Mesendoderm (in vitro differentiated cells): ENCODE measurements at regions not wholly inside any gene's neighbourhood (a gene's known extent, or its start where the extent isn't known, plus 50 kb on each side); places are given as distances from the start of the nearest gene placed in this dataset.

Source experiments
- DNase-seq: peaks from one replicate; pipeline ENCODE4 v3.0.0; 2013
- H2AK5ac ChIP-seq: 2 replicates; pipeline ENCODE4 v1.6.1; 2013; ENCODE audit warnings: low read length, inconsistent platforms
- H2BK120ac ChIP-seq: 2 replicates; pipeline ENCODE4 v1.6.1; 2013; ENCODE audit warnings: low read depth, mild to moderate bottlenecking, low read length, moderate library complexity, mixed read lengths
- H2BK15ac ChIP-seq: replicated peaks from 2 replicates; pipeline ENCODE4 v1.6.1; 2013; ENCODE audit warnings: low read depth, mild to moderate bottlenecking, moderate library complexity
- H2BK5ac ChIP-seq: 2 replicates; pipeline ENCODE4 v1.6.1; 2013; ENCODE audit warnings: low read length, inconsistent platforms
- H3K18ac ChIP-seq: 2 replicates; pipeline ENCODE4 v1.6.1; 2013; ENCODE audit warnings: mild to moderate bottlenecking, low read length, mixed read lengths
- H3K23ac ChIP-seq: one replicate; pipeline ENCODE4 v1.6.1; 2013; ENCODE audit warnings: low read length
- H3K27ac ChIP-seq: 2 replicates; pipeline ENCODE4 v1.5.1; 2013; ENCODE audit warnings: low read depth, mild to moderate bottlenecking, inconsistent platforms, low read length, moderate library complexity
- H3K27me3 ChIP-seq: 2 replicates; pipeline ENCODE4 v1.6.1; 2013; ENCODE audit warnings: low read length, control low read depth, mild to moderate bottlenecking, inconsistent platforms; ENCODE audit not compliant: insufficient read depth, poor library complexity
- H3K36me3 ChIP-seq: 2 replicates; pipeline ENCODE4 v1.6.1; 2013; ENCODE audit warnings: low read length, inconsistent platforms; ENCODE audit not compliant: control insufficient read depth, insufficient read depth
- H3K4ac ChIP-seq: one replicate; pipeline ENCODE4 v1.6.1; 2013; ENCODE audit warnings: low read depth, mild to moderate bottlenecking, low read length, moderate library complexity
- H3K4me1 ChIP-seq: 2 replicates; pipeline ENCODE4 v1.6.1; 2013; ENCODE audit warnings: low read depth, low read length, inconsistent platforms; ENCODE audit not compliant: control insufficient read depth
- H3K4me2 ChIP-seq: 2 replicates; pipeline ENCODE4 v1.6.1; 2013; ENCODE audit warnings: low read length
- H3K4me3 ChIP-seq: 2 replicates; pipeline ENCODE4 v1.5.1; 2013; ENCODE audit warnings: mild to moderate bottlenecking, low read length
- H3K56ac ChIP-seq: one replicate; pipeline ENCODE4 v1.6.1; 2013; ENCODE audit warnings: low read length
- H3K79me1 ChIP-seq: 2 replicates; pipeline ENCODE4 v1.6.1; 2013; ENCODE audit warnings: low read length, inconsistent platforms
- H3K79me2 ChIP-seq: 2 replicates; pipeline ENCODE4 v1.6.1; 2013; ENCODE audit warnings: mild to moderate bottlenecking, low read length; ENCODE audit not compliant: control insufficient read depth, insufficient read depth
- H3K9ac ChIP-seq: 2 replicates; pipeline ENCODE4 v1.6.1; 2013; ENCODE audit warnings: low read length, inconsistent platforms
- H4K5ac ChIP-seq: one replicate; pipeline ENCODE4 v1.6.1; 2013; ENCODE audit warnings: low read length
- H4K8ac ChIP-seq: one replicate; pipeline ENCODE4 v1.6.1; 2013; ENCODE audit warnings: low read depth, mild to moderate bottlenecking, control low read depth, low read length, moderate library complexity
- WGBS: extraction: QIAGEN DNeasy Blood & Tissue Kit; methylation state at CpG from one replicate; pipeline ENCODE4 v1.1.7; 2013; ENCODE audit warnings: low lambda C conversion rate, missing lambda C conversion rate; ENCODE audit not compliant: insufficient coverage; ENCODE audit errors: extremely low coverage; 5-methylcytosine and 5-hydroxymethylcytosine counted together

- Histone ChIP-seq H3K27ac (no peak overlapping the region), H3K36me3 (no peaks in the 10 kb centered on the region)
These were observed 136.1 kb upstream of the CDYL start for GRCh38 chr6:4640139-4640538.

GRCh38 chr6:4638641-4639040 lies 137.6 kb upstream of the CDYL start:
- no peaks in the 10 kb centered on the region for H3K79me2 ChIP-seq
- no peak overlapping the region for H3K4ac ChIP-seq
- H2BK15ac ChIP-seq, result no peak overlapping the region
- no peaks in the 10 kb centered on the region for H3K79me1 ChIP-seq
- H2AK5ac ChIP-seq, result no peak overlapping the region
- no peaks in the 10 kb centered on the region for H3K36me3 ChIP-seq
- H3K27ac ChIP-seq, result no peak overlapping the region
- H4K5ac ChIP-seq, result no peak overlapping the region
- H2BK120ac ChIP-seq, result no peak overlapping the region
- H3K4me3 ChIP-seq, result no peak overlapping the region
- H4K8ac ChIP-seq, result no peak overlapping the region
- H3K56ac ChIP-seq, result no peak overlapping the region
- WGBS, result no CpG with 5 or more reads among the region's 1 CpG
- H2BK5ac ChIP-seq, result no peak overlapping the region
- no peaks in the 10 kb centered on the region for H3K27me3 ChIP-seq
- H3K4me2 ChIP-seq, result no peak overlapping the region
- no peak overlapping the region for H3K23ac ChIP-seq
- no peak for DNase-seq
- H3K9ac ChIP-seq, result no peak overlapping the region
- H3K4me1 ChIP-seq, result no peaks in the 10 kb centered on the region
- H3K18ac ChIP-seq, result no peak overlapping the region

More at GRCh38 chr6:4640139-4640538, 136.1 kb upstream of the CDYL start:
- Histone ChIP-seq H3K4me1 (no peaks in the 10 kb centered on the region), H4K8ac (no peak overlapping the region), H3K4ac (no peak overlapping the region), H3K27me3 (no peaks in the 10 kb centered on the region), H2BK15ac (no peak overlapping the region), H2AK5ac (no peak overlapping the region), H3K4me2 (no peak overlapping the region), H3K9ac (no peak overlapping the region), H2BK120ac (no peak overlapping the region), H2BK5ac (no peak overlapping the region), H4K5ac (no peak overlapping the region), H3K4me3 (no peak overlapping the region), H3K56ac (no peak overlapping the region), H3K23ac (no peak overlapping the region), H3K79me1 (no peaks in the 10 kb centered on the region), H3K79me2 (no peaks in the 10 kb centered on the region), H3K18ac (no peak overlapping the region)
- WGBS, result no CpG with 5 or more reads among the region's 4 CpGs
- no peak for DNase-seq

GRCh38 chr6:4637691-4638433 lies 138.3 kb upstream of the CDYL start:
- no peak overlapping the region for H3K9ac ChIP-seq
- no peak overlapping the region for H2BK15ac ChIP-seq
- no peak overlapping the region for H3K4me2 ChIP-seq
- H3K27ac ChIP-seq, result no peak overlapping the region
- no peak overlapping the region for H4K5ac ChIP-seq
- H3K18ac ChIP-seq, result no peak overlapping the region
- no peak overlapping the region for H4K8ac ChIP-seq
- no peak overlapping the region for H3K4me3 ChIP-seq
- no peaks in the 10 kb centered on the region for H3K4me1 ChIP-seq
- H3K79me2 ChIP-seq, result no peaks in the 10 kb centered on the region
- no peaks in the 10 kb centered on the region for H3K36me3 ChIP-seq
- DNase-seq, result no peak
- H3K23ac ChIP-seq, result no peak overlapping the region
- no peak overlapping the region for H2BK120ac ChIP-seq
- H2AK5ac ChIP-seq, result no peak overlapping the region
- no CpG with 5 or more reads among the region's 5 CpGs for WGBS
- no peak overlapping the region for H2BK5ac ChIP-seq
- H3K79me1 ChIP-seq, result no peaks in the 10 kb centered on the region
- H3K56ac ChIP-seq, result no peak overlapping the region
- no peak overlapping the region for H3K4ac ChIP-seq
- no peaks in the 10 kb centered on the region for H3K27me3 ChIP-seq

- no peak overlapping the region for H3K27ac ChIP-seq
- no peak overlapping the region for H2AK5ac ChIP-seq
- H3K36me3 ChIP-seq, result no peaks in the 10 kb centered on the region
- no peak for DNase-seq
- no peaks in the 10 kb centered on the region for H3K79me2 ChIP-seq
- H3K18ac ChIP-seq, result no peak overlapping the region
- H3K4ac ChIP-seq, result no peak overlapping the region
- no peak overlapping the region for H3K4me2 ChIP-seq
- H3K4me1 ChIP-seq, result no peaks in the 10 kb centered on the region
- no peak overlapping the region for H4K5ac ChIP-seq
- H2BK120ac ChIP-seq, result no peak overlapping the region
- no peak overlapping the region for H3K4me3 ChIP-seq
- no peak overlapping the region for H3K23ac ChIP-seq
- H2BK15ac ChIP-seq, result no peak overlapping the region
- no peak overlapping the region for H3K9ac ChIP-seq
- no peaks in the 10 kb centered on the region for H3K79me1 ChIP-seq
- WGBS, result no CpG with 5 or more reads among the region's 2 CpGs
- no peaks in the 10 kb centered on the region for H3K27me3 ChIP-seq
- no peak overlapping the region for H4K8ac ChIP-seq
- H2BK5ac ChIP-seq, result no peak overlapping the region
- no peak overlapping the region for H3K56ac ChIP-seq
These were observed 139.4 kb upstream of the CDYL start for GRCh38 chr6:4636881-4637224.

GRCh38 chr6:4636191-4636880 lies 139.9 kb upstream of the CDYL start:
- Histone ChIP-seq H3K18ac (no peak overlapping the region), H3K4ac (no peak overlapping the region), H3K36me3 (no peaks in the 10 kb centered on the region), H3K4me1 (no peaks in the 10 kb centered on the region), H3K4me3 (no peak overlapping the region), H3K79me1 (no peaks in the 10 kb centered on the region), H2AK5ac (no peak overlapping the region), H3K56ac (no peak overlapping the region), H2BK120ac (no peak overlapping the region), H3K27ac (no peak overlapping the region), H3K79me2 (no peaks in the 10 kb centered on the region), H3K9ac (no peak overlapping the region), H4K8ac (no peak overlapping the region), H3K4me2 (no peak overlapping the region), H4K5ac (no peak overlapping the region), H2BK5ac (no peak overlapping the region), H3K27me3 (no peaks in the 10 kb centered on the region), H3K23ac (no peak overlapping the region), H2BK15ac (no peak overlapping the region)
- WGBS, result no CpG with 5 or more reads among the region's 14 CpGs
- DNase-seq, result no peak
